ENCODE measurements at regions not wholly inside any gene's neighbourhood (a gene's known extent, or its start where the extent isn't known, plus 50 kb on each side); places are given as distances from the start of the nearest gene placed in this dataset.

DNA sequence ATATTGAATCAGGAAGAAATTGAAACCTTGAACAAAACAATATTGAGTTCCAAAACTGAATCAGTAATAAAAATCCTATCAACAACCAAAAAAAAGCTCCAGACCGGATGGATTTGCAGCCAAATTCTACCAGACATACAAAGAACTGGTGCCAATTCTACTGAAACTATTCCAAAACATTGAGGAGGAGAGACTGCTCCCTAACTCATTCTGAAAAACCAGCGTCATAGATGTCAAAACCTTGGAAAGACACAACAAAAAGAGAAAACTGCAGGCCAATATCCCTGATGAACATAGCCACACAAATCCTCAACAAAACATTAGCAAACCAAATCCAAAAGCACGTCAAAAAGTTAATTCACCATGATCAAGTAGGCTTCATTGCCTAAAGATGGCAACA, 353.8 kb downstream of the TMEM135 start:
- Histone ChIP-seq H3K36me3 (ENCODE audit: control insufficient read depth, low read length) (no peaks in the 10 kb centered on the region), H3K79me2 (ENCODE audit: control insufficient read depth, low read length) (no peaks in the 10 kb centered on the region), H3K27ac (ENCODE audit: low read depth, low read length) (no peak overlapping the region), H4K20me1 (ENCODE audit: control insufficient read depth, insufficient read depth, low read depth, low read length) (no peaks in the 10 kb centered on the region), H3K4me3 (ENCODE audit: low read length) (no peak overlapping the region), H3K4me1 (ENCODE audit: control insufficient read depth, low read length) (no peaks in the 10 kb centered on the region), H3K9me2 (replicated peaks; ENCODE audit: control insufficient read depth, low read length) (no peaks in the 10 kb centered on the region), H3K27me3 (ENCODE audit: control insufficient read depth, low read length) (0 out of 2 replicates have a peak, but pooled peaks cover 4% of the 10 kb centered on the region), H3K9me3 (ENCODE audit: control insufficient read depth, insufficient read depth, low read length) (no peaks in the 10 kb centered on the region), H3K4me2 (ENCODE audit: low read length) (no peak overlapping the region), H3F3A (ENCODE audit: control insufficient read depth, insufficient read depth) (no peaks in the 10 kb centered on the region)
- TF ChIP-seq, protein P1, sequence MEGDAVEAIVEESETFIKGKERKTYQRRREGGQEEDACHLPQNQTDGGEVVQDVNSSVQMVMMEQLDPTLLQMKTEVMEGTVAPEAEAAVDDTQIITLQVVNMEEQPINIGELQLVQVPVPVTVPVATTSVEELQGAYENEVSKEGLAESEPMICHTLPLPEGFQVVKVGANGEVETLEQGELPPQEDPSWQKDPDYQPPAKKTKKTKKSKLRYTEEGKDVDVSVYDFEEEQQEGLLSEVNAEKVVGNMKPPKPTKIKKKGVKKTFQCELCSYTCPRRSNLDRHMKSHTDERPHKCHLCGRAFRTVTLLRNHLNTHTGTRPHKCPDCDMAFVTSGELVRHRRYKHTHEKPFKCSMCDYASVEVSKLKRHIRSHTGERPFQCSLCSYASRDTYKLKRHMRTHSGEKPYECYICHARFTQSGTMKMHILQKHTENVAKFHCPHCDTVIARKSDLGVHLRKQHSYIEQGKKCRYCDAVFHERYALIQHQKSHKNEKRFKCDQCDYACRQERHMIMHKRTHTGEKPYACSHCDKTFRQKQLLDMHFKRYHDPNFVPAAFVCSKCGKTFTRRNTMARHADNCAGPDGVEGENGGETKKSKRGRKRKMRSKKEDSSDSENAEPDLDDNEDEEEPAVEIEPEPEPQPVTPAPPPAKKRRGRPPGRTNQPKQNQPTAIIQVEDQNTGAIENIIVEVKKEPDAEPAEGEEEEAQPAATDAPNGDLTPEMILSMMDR (IDR thresholded peaks at IDR 0.05; ENCODE audit: low read depth, low read length, poor library complexity, severe bottlenecking) = no peak
- TF ChIP-seq EZH2phosphoT487 (IDR thresholded peaks at IDR 0.05; ENCODE audit: borderline replicate concordance, low read length) = no peak

DNA sequence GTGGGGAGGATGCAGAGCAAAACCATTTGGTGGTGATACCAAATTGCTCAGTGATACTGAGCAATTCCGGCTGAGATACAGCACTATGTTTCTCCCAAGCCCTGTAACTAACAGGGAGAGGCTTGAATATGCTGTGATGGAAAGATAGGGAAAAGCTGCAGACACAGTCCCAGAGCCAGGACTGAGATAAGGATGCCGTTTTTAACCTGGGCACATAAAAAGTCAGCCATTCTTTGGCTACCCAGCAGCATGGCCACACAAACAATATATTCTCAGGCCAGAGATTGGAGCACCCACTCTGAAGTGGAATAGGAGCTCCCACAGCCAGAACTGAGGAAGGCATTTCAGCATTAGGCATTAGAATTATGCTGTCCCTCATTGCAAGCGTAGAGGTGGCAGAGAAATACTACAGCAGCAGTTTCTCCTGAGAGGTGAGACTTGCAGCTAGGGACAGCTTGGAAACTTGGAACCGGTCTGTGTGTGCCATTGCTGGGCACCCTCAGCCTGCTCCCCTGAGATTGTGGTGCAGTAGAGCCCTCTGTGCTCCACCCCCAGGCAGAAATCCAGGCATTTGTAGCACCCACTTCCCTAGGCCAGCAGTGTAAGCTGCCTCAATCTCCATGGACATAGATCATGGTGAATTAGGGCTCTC, 346.5 kb downstream of the TMEM135 start:
- H3K27me3 ChIP-seq (ENCODE audit: control insufficient read depth, low read length) = no peaks in the 10 kb centered on the region
- H3K9me2 ChIP-seq (replicated peaks; ENCODE audit: control insufficient read depth, low read length) = no peaks in the 10 kb centered on the region
- H3K36me3 ChIP-seq (ENCODE audit: control insufficient read depth, low read length) = no peaks in the 10 kb centered on the region
- H3K4me2 ChIP-seq (ENCODE audit: low read length) = no peak overlapping the region
- H3F3A ChIP-seq (ENCODE audit: control insufficient read depth, insufficient read depth) = no peaks in the 10 kb centered on the region
- H3K79me2 ChIP-seq (ENCODE audit: control insufficient read depth, low read length) = no peaks in the 10 kb centered on the region
- no peak overlapping the region for H3K27ac ChIP-seq (ENCODE audit: low read depth, low read length)
- H3K4me3 ChIP-seq (ENCODE audit: low read length) = no peak overlapping the region
- no peaks in the 10 kb centered on the region for H3K4me1 ChIP-seq (ENCODE audit: control insufficient read depth, low read length)
- TF ChIP-seq EZH2phosphoT487 (IDR thresholded peaks at IDR 0.05; ENCODE audit: borderline replicate concordance, low read length) = no peak
- TF ChIP-seq, protein P1 (IDR thresholded peaks at IDR 0.05; ENCODE audit: low read depth, low read length, poor library complexity, severe bottlenecking) = no peak
- H3K9me3 ChIP-seq (ENCODE audit: control insufficient read depth, insufficient read depth, low read length) = no peaks in the 10 kb centered on the region
- H4K20me1 ChIP-seq (ENCODE audit: control insufficient read depth, insufficient read depth, low read depth, low read length) = no peaks in the 10 kb centered on the region

DNA sequence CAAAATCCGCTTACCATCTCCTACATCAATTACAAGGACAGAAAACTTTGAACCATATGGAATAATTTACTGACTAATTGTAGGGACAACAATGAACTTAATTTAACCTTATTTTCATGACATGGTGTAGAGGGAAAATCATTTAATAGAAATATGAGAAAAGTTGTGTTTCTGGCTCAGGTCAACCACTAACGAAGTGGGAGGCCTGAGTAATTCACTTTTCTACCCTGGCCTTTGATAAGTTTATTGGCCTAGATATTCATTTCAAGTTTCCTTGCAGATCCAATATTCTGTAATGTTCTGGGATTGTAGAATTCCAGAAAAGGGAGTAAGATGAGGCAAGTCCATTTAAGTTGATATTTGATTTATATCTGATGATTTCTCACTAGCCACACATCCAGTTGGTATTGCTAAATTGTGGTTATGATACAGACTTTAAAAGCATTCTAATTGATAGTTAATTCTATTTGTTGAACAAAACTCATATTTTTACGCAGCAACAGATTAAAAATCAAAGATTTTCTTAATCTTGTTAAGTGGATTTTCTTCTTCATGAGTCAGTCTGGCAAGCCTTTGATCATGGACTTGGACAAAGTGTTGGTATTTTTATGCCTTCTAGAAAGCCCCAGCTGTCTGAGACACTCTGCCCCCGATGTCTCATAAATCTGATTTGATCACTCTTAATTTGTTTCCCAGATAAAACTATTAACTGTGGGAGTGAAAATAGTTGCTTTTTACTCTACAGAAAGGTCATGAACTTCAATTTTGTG, 336.5 kb downstream of the TMEM135 start:
- Histone ChIP-seq H3K36me3 (ENCODE audit: control insufficient read depth, low read length) (no peaks in the 10 kb centered on the region), H3F3A (ENCODE audit: control insufficient read depth, insufficient read depth) (no peaks in the 10 kb centered on the region), H3K4me2 (ENCODE audit: low read length) (no peak overlapping the region)

More for the DNA sequence above, 336.5 kb downstream of the TMEM135 start:
- H3K79me2 ChIP-seq (ENCODE audit: control insufficient read depth, low read length) = no peaks in the 10 kb centered on the region
- H4K20me1 ChIP-seq (ENCODE audit: control insufficient read depth, insufficient read depth, low read depth, low read length) = no peaks in the 10 kb centered on the region
- no peak for TF ChIP-seq EZH2phosphoT487 (IDR thresholded peaks at IDR 0.05; ENCODE audit: borderline replicate concordance, low read length)
- TF ChIP-seq, protein P1 (IDR thresholded peaks at IDR 0.05; ENCODE audit: low read depth, low read length, poor library complexity, severe bottlenecking) = no peak
- no peaks in the 10 kb centered on the region for H3K4me1 ChIP-seq (ENCODE audit: control insufficient read depth, low read length)
- H3K9me2 ChIP-seq (replicated peaks; ENCODE audit: control insufficient read depth, low read length) = no peaks in the 10 kb centered on the region
- no peaks in the 10 kb centered on the region; the same call in 1 of the 2 replicates for H3K9me3 ChIP-seq (ENCODE audit: control insufficient read depth, insufficient read depth, low read length)
- peaks cover 4% of the 10 kb centered on the region; the same call in 1 of the 2 replicates for H3K27me3 ChIP-seq (ENCODE audit: control insufficient read depth, low read length)
- no peak overlapping the region for H3K27ac ChIP-seq (ENCODE audit: low read depth, low read length)
- no peak overlapping the region for H3K4me3 ChIP-seq (ENCODE audit: low read length)
